GM23338 (cell line): ENCODE measurements at regions not wholly inside any gene's neighbourhood (a gene's known extent, or its start where the extent isn't known, plus 50 kb on each side); places are given as distances from the start of the nearest gene placed in this dataset.

Experiments
- CREB1 ChIP-seq: fragments of 250-450 bp; sonication (Bioruptor Pico); IDR thresholded peaks from 2 replicates; pipeline ENCODE4 v1.5.0; 2020; ENCODE audit warnings: low read depth, mild to moderate bottlenecking, moderate library complexity
- CTCF ChIP-seq, 2 experiments: fragments of 200-600 bp in 1 of 2; sonication (generic) in 1 of 2; conservative IDR thresholded peaks; 2 replicates each; pipeline versions ENCODE4 v1.5.1 to v1.6.1; 2016 to 2017; ENCODE audit warnings: antibody characterized with exemption in 2 of 2, low read depth in 2 of 2, mild to moderate bottlenecking in 2 of 2, moderate library complexity in 1 of 2
- EZH2 ChIP-seq: fragments of 200-600 bp; sonication (generic); IDR thresholded peaks from one replicate; pipeline ENCODE4 v1.8.0; 2017; ENCODE audit warnings: antibody characterized with exemption, mild to moderate bottlenecking, low read depth; ENCODE audit not compliant: unreplicated experiment
- EZH2phosphoT487 ChIP-seq: fragments of 200-600 bp; sonication (generic); IDR thresholded peaks from one replicate; pipeline ENCODE4 v1.8.1; 2018; ENCODE audit warnings: antibody characterized with exemption; ENCODE audit not compliant: unreplicated experiment
- POLR2AphosphoS5 ChIP-seq: IDR thresholded peaks from 2 replicates; pipeline ENCODE4 v1.6.1; 2016; ENCODE audit warnings: antibody characterized with exemption, low read depth
- REST ChIP-seq: IDR thresholded peaks from one replicate; pipeline ENCODE4 v1.6.1; 2018; ENCODE audit warnings: antibody characterized with exemption; ENCODE audit not compliant: unreplicated experiment
- ZNF331 ChIP-seq: fragments of 250-450 bp; sonication (Bioruptor Pico); IDR thresholded peaks from 2 replicates; pipeline ENCODE4 v1.5.0; 2020; ENCODE audit warnings: low read depth, mild to moderate bottlenecking, moderate library complexity

GRCh38 chr7:35865287-35865686, 64.4 kb downstream of the SEPTIN7 start:
- TF ChIP-seq EZH2: no peak
- no peak for TF ChIP-seq CTCF (conservative IDR thresholded peaks at IDR 0.05; ENCODE audit: low read depth in 2 of 2)
- TF ChIP-seq POLR2AphosphoS5: no peak
- TF ChIP-seq EZH2phosphoT487: no peak
- no peak for TF ChIP-seq REST
- no peak for TF ChIP-seq CREB1
- TF ChIP-seq ZNF331 (CRISPR knock-in tag): no peak
